ENCODE measurements at regions not wholly inside any gene's neighbourhood (a gene's known extent, or its start where the extent isn't known, plus 50 kb on each side); places are given as distances from the start of the nearest gene placed in this dataset.

GRCh38 chr9:7659766-7660165 lies 139.8 kb downstream of the DMAC1 start:
- Histone ChIP-seq H3K9ac (ENCODE audit: control insufficient read depth, extremely low read depth, insufficient read depth, low read length) (no peak overlapping the region), H3K36me3 (ENCODE audit: control insufficient read depth in 2 of 2, extremely low read depth in 1 of 2, insufficient read depth in 2 of 2, low read length in 2 of 2) (no peaks in the 10 kb centered on the region), H3K4me2 (ENCODE audit: control insufficient read depth, extremely low read depth, insufficient read depth, low read depth, low read length) (no peak overlapping the region), H2AFZ (ENCODE audit: control insufficient read depth, low read length) (no peak overlapping the region), H3K4me3 (ENCODE audit: control insufficient read depth in 2 of 3, extremely low read depth in 1 of 3, insufficient read depth in 2 of 3, low read depth in 1 of 3, low read length in 3 of 3) (no peak overlapping the region), H3K27ac (ENCODE audit: control insufficient read depth, insufficient read depth, low read length) (no peak overlapping the region), H3K9me3 (ENCODE audit: control insufficient read depth, low read depth, low read length) (no peaks in the 10 kb centered on the region), H4K20me1 (ENCODE audit: control insufficient read depth, extremely low read depth, insufficient read depth, low read length) (no peaks in the 10 kb centered on the region), H3K4me1 (ENCODE audit: control insufficient read depth, extremely low read depth, insufficient read depth, low read length) (no peaks in the 10 kb centered on the region), H3K79me2 (ENCODE audit: control insufficient read depth, insufficient read depth, low read length) (no peaks in the 10 kb centered on the region), H3K27me3 (ENCODE audit: control insufficient read depth, extremely low read depth, insufficient read depth, low read length) (no peaks in the 10 kb centered on the region), H3K9me1 (ENCODE audit: control insufficient read depth, extremely low read depth, insufficient read depth, low read length) (no peaks in the 10 kb centered on the region)
- TF ChIP-seq EZH2 (IDR thresholded peaks at IDR 0.05; ENCODE audit: low read length) (no peak), CTCF (optimal IDR thresholded peaks at IDR 0.05 in 1 of 3, IDR thresholded peaks at IDR 0.05 in 1 of 3, conservative IDR thresholded peaks at IDR 0.05 in 1 of 3; ENCODE audit: extremely low read depth in 1 of 3, insufficient read depth in 2 of 3, low read length in 3 of 3) (no peak)
- dilution Hi-C loops (cut with MboI; ENCODE audit: extremely low pct_ligation_motif_present, low sequenced_read_pairs), result no loop called here
- FAIRE-seq, result no peak
- no peak for DNase-seq (ENCODE audit: low read depth, low spot score)

DNA sequence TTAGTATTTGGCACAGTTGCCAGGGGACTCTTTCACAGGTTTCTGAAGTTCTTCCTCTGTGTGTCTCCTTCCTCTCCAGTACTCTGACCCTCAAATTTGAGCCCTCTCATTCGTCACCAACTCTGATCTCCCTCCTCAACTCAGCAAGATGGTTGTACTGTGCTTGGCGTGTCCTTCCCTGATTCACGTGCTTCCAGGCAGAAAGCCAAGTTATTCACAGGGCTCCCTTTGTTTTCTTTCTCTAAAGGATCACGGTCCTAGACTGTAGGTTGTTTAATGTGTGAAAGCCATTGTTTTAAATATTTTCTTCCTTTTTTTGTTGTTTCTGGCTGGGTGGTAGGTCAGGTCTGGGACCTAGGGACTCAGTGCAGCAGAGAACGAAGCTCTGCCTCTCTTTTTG lies 142.9 kb downstream of the DMAC1 start:
- no peaks in the 10 kb centered on the region for H3K79me2 ChIP-seq (ENCODE audit: control insufficient read depth, insufficient read depth, low read length)
- dilution Hi-C loops (cut with MboI; ENCODE audit: extremely low pct_ligation_motif_present, low sequenced_read_pairs), result no loop called here
- no peak overlapping the region for H2AFZ ChIP-seq (ENCODE audit: control insufficient read depth, low read length)

More for the DNA sequence above, 142.9 kb downstream of the DMAC1 start:
- Histone ChIP-seq H3K9me3 (ENCODE audit: control insufficient read depth, low read depth, low read length) (no peaks in the 10 kb centered on the region), H3K4me1 (ENCODE audit: control insufficient read depth, extremely low read depth, insufficient read depth, low read length) (no peaks in the 10 kb centered on the region), H4K20me1 (ENCODE audit: control insufficient read depth, extremely low read depth, insufficient read depth, low read length) (no peaks in the 10 kb centered on the region), H3K9me1 (ENCODE audit: control insufficient read depth, extremely low read depth, insufficient read depth, low read length) (no peaks in the 10 kb centered on the region), H3K9ac (ENCODE audit: control insufficient read depth, extremely low read depth, insufficient read depth, low read length) (no peak overlapping the region), H3K4me3 (ENCODE audit: control insufficient read depth in 2 of 3, extremely low read depth in 1 of 3, insufficient read depth in 2 of 3, low read depth in 1 of 3, low read length in 3 of 3) (no peak overlapping the region), H3K27me3 (ENCODE audit: control insufficient read depth, extremely low read depth, insufficient read depth, low read length) (no peaks in the 10 kb centered on the region), H3K4me2 (ENCODE audit: control insufficient read depth, extremely low read depth, insufficient read depth, low read depth, low read length) (no peak overlapping the region), H3K36me3 (ENCODE audit: control insufficient read depth in 2 of 2, extremely low read depth in 1 of 2, insufficient read depth in 2 of 2, low read length in 2 of 2) (no peaks in the 10 kb centered on the region), H3K27ac (ENCODE audit: control insufficient read depth, insufficient read depth, low read length) (no peak overlapping the region)
- no peak for TF ChIP-seq EZH2 (IDR thresholded peaks at IDR 0.05; ENCODE audit: low read length)
- TF ChIP-seq CTCF (optimal IDR thresholded peaks at IDR 0.05 in 1 of 3, IDR thresholded peaks at IDR 0.05 in 1 of 3, conservative IDR thresholded peaks at IDR 0.05 in 1 of 3; ENCODE audit: extremely low read depth in 1 of 3, insufficient read depth in 2 of 3, low read length in 3 of 3), result no peak
- FAIRE-seq, result no peak
- no peak for DNase-seq (ENCODE audit: low read depth, low spot score)

Measured in keratinocyte (primary cell).